CD14-positive monocyte (primary cell): ENCODE measurements at regions not wholly inside any gene's neighbourhood (a gene's known extent, or its start where the extent isn't known, plus 50 kb on each side); places are given as distances from the start of the nearest gene placed in this dataset.

ENCODE experiments used
- DNase-seq, 3 donors: peaks; one replicate each; pipeline ENCODE4 v3.0.0-alpha.2; 2011 to 2022
- H2AFZ ChIP-seq: 2 replicates; pipeline ENCODE4 v1.6.0; 2012; ENCODE audit warnings: mild to moderate bottlenecking, low read depth, low read length, inconsistent platforms; ENCODE audit not compliant: insufficient read depth, poor library complexity, severe bottlenecking
- H3K27ac ChIP-seq, 2 donors: 1 replicate in 1 of 2; 2 replicates in 1 of 2; pipeline ENCODE4 v1.5.1; 2012 to 2013; ENCODE audit warnings: low read length in 2 of 2, control low read depth in 1 of 2, inconsistent platforms in 1 of 2, low read depth in 1 of 2, mild to moderate bottlenecking in 1 of 2
- H3K27me3 ChIP-seq, 2 donors: one replicate each; pipeline versions ENCODE4 v1.6.0 to v1.6.1; 2011 to 2013; ENCODE audit warnings: low read length in 2 of 2; ENCODE audit not compliant: control insufficient read depth in 2 of 2, insufficient read depth in 2 of 2
- H3K36me3 ChIP-seq, 2 donors: replicated peaks in 1 of 2; 1 replicate in 1 of 2; 2 replicates in 1 of 2; pipeline versions ENCODE4 v1.5.1 to v1.6.1; 2012 to 2013; ENCODE audit warnings: low read length in 2 of 2, control low read depth in 1 of 2, inconsistent platforms in 1 of 2, mild to moderate bottlenecking in 1 of 2; ENCODE audit not compliant: insufficient read depth in 2 of 2, control insufficient read depth in 1 of 2
- H3K4me1 ChIP-seq, 2 donors: 1 replicate in 1 of 2; 2 replicates in 1 of 2; pipeline versions ENCODE4 v1.5.1 to v1.6.1; 2012 to 2013; ENCODE audit warnings: low read length in 2 of 2, control low read depth in 1 of 2, inconsistent platforms in 1 of 2, mild to moderate bottlenecking in 1 of 2, moderate library complexity in 1 of 2; ENCODE audit not compliant: insufficient read depth in 2 of 2, control insufficient read depth in 1 of 2
- H3K4me2 ChIP-seq: replicated peaks from 2 replicates; pipeline ENCODE3; 2012; ENCODE audit warnings: low read length, moderate library complexity, mild to moderate bottlenecking; ENCODE audit not compliant: poor library complexity, severe bottlenecking; ENCODE audit errors: extremely low read depth
- H3K4me3 ChIP-seq, 3 experiments: fragments of 200-600 bp in 1 of 3; sonication (generic) in 1 of 3; replicated peaks in 1 of 3; 1 replicate in 2 of 3; 2 replicates in 1 of 3; pipeline ENCODE4 v1.5.1; 2011 to 2013; ENCODE audit warnings: low read length in 3 of 3, mild to moderate bottlenecking in 3 of 3, control low read depth in 2 of 3, low read depth in 2 of 3, inconsistent platforms in 1 of 3, moderate library complexity in 1 of 3
- H3K79me2 ChIP-seq: 2 replicates; pipeline ENCODE4 v1.6.0; 2012; ENCODE audit warnings: mild to moderate bottlenecking, control low read depth, inconsistent platforms, low read length, moderate library complexity; ENCODE audit not compliant: insufficient read depth
- H3K9ac ChIP-seq: 2 replicates; pipeline ENCODE4 v1.6.0; 2017; ENCODE audit warnings: low read length, mild to moderate bottlenecking; ENCODE audit not compliant: insufficient read depth, poor library complexity, severe bottlenecking
- H3K9me3 ChIP-seq, 2 donors: replicated peaks in 1 of 2; 1 replicate in 1 of 2; 2 replicates in 1 of 2; pipeline versions ENCODE4 v1.5.1 to v1.6.1; 2012 to 2013; ENCODE audit warnings: low read length in 2 of 2, control low read depth in 1 of 2; ENCODE audit not compliant: control insufficient read depth in 1 of 2, insufficient read depth in 1 of 2
- H4K20me1 ChIP-seq: 2 replicates; pipeline ENCODE4 v1.6.0; 2012; ENCODE audit warnings: mild to moderate bottlenecking, low read length, control low read depth, moderate library complexity; ENCODE audit not compliant: insufficient read depth
- H3K27ac Mint-ChIP-seq, 7 donors: one replicate each; pipeline ENCODE4 v1.8.0; 2020; ENCODE audit warnings: mild to moderate bottlenecking in 7 of 7, mixed read lengths in 7 of 7, moderate library complexity in 6 of 7, inconsistent platforms in 2 of 7
- H3K27me3 Mint-ChIP-seq, 3 donors: one replicate each; pipeline ENCODE4 v1.8.0; 2021 to 2022; ENCODE audit warnings: low read depth in 3 of 3, mild to moderate bottlenecking in 3 of 3, mixed read lengths in 3 of 3, moderate library complexity in 3 of 3, inconsistent platforms in 1 of 3
- H3K36me3 Mint-ChIP-seq, 2 donors: one replicate each; pipeline ENCODE4 v1.8.0; 2020; ENCODE audit warnings: mixed read lengths in 2 of 2, inconsistent platforms in 1 of 2, mild to moderate bottlenecking in 1 of 2
- H3K4me1 Mint-ChIP-seq: one replicate; pipeline ENCODE4 v1.8.0; 2020; ENCODE audit warnings: mild to moderate bottlenecking, mixed read lengths
- H3K4me3 Mint-ChIP-seq, 2 donors: one replicate each; pipeline ENCODE4 v1.8.0; 2020; ENCODE audit warnings: mild to moderate bottlenecking in 2 of 2, mixed read lengths in 2 of 2, moderate library complexity in 1 of 2
- H3K9me3 Mint-ChIP-seq, 7 donors: one replicate each; pipeline ENCODE4 v1.8.0; 2020 to 2022; ENCODE audit warnings: mixed read lengths in 7 of 7, mild to moderate bottlenecking in 6 of 7, moderate library complexity in 6 of 7, inconsistent platforms in 2 of 7
- WGBS: methylation state at CpG from one replicate; pipeline ENCODE4 v1.1.5; 2013; ENCODE audit warnings: missing lambda C conversion rate; ENCODE audit not compliant: insufficient coverage; 5-methylcytosine and 5-hydroxymethylcytosine counted together
- intact Hi-C, 2 donors: fragments of 100-400 bp; cut with micrococcal nuclease; formaldehyde crosslinking; loops; one replicate each; pipeline versions ENCODE4 v1.15.0 to v1.15.1; 2023
- TF ChIP-seq, protein P1 (sequence below): fragments of 200-600 bp; IDR thresholded peaks from one replicate; pipeline ENCODE4 v1.8.0; 2022; ENCODE audit warnings: antibody characterized with exemption, mild to moderate bottlenecking

DNA sequence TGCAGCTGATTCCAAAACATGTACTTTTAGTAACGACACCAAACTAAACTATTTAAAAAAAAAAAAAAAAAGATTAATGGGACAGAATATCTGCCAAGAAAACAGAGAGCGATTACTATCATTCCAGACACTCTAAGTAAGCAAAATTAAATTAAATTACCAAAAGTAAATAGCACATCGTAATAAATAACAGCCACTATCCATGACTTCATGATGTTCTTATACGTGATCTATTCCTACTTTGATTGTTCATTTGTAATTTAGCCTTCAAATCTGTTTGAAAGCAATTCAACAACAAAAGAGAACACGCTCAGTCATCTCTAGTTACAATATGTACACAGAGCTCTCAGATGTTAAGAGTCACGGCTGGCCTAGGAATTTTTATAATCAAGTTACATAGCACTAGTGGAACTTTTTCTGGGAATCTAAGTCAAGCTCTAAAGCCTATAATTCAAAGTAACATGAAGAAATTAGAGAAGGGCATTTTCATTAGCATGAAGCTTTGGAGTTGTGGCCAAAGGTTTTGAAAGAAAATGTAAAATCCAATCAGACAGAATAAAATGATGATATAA is 241.7 kb upstream of the NEBL start:
- no peak for DNase-seq

DNA sequence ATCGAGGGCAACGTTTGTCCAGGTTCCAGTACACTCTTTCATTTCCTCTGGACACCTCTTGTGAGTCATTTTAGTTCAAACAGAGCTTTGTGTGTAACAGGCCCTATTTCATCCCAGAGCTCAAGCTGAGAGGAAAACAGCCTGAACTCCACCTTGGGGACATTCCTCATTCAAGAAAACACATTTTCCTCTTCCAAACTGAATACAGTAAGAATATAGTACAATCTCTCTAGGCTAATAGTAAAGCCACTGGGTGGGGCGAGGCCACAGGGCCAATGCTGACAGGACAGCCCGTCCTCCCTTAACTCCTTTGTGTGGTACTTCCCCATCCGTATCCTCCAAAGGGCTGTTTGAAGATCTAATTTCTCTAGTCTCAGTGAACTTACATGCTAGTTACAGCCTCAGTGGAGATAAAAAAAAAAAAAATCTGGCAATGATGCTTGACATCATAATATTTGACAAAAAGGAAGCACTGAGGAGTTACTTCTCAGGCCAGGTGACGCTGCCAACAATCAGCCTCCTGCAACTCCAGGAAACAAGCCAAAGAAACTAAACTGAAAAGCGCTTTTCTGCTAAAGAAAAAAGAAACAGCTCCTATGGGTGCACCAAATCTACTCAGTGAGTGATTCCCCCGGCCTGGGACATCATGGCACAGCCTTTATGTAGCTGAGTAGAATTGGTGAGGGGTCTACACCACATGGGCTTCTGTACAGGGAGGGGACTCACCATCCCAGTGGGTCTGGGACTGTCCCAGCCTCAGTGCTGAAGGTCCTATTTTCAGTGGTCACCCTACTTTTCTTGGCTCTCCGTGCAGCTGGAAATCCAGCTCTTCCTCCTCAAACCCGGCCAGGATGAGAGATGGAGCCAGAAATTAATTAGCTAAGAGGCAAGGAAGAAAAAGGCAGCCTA is 238.2 kb upstream of the NEBL start:
- TF ChIP-seq, protein P1, sequence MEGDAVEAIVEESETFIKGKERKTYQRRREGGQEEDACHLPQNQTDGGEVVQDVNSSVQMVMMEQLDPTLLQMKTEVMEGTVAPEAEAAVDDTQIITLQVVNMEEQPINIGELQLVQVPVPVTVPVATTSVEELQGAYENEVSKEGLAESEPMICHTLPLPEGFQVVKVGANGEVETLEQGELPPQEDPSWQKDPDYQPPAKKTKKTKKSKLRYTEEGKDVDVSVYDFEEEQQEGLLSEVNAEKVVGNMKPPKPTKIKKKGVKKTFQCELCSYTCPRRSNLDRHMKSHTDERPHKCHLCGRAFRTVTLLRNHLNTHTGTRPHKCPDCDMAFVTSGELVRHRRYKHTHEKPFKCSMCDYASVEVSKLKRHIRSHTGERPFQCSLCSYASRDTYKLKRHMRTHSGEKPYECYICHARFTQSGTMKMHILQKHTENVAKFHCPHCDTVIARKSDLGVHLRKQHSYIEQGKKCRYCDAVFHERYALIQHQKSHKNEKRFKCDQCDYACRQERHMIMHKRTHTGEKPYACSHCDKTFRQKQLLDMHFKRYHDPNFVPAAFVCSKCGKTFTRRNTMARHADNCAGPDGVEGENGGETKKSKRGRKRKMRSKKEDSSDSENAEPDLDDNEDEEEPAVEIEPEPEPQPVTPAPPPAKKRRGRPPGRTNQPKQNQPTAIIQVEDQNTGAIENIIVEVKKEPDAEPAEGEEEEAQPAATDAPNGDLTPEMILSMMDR = no peak
- Mint-ChIP-seq H3K4me3 (no peak overlapping the region), H3K36me3 (peaks cover 0 to 2% of the 10 kb centered on the region in 2 donors), H3K27ac (no peak overlapping the region), H3K4me1 (no peaks in the 10 kb centered on the region), H3K27me3 (peaks cover under 1 to 4% (median 1%) of the 10 kb centered on the region in 3 donors), H3K9me3 (peaks cover 0 to 17% (median 2%) of the 10 kb centered on the region in 7 donors)
- H3K27ac ChIP-seq = no peak overlapping the region
- no peak overlapping the region for H3K4me2 ChIP-seq
- no peaks in the 10 kb centered on the region for H3K9me3 ChIP-seq
- intact Hi-C loops = no loop called here
- no peaks in the 10 kb centered on the region for H3K4me1 ChIP-seq
- 91% methylated on average over 3 of the region's 10 CpGs for WGBS
- H3K4me3 ChIP-seq = no peak overlapping the region
- DNase-seq = no peak
- H3K36me3 ChIP-seq = no peaks in the 10 kb centered on the region
- H3K9ac ChIP-seq = no peak overlapping the region
- H3K79me2 ChIP-seq = no peaks in the 10 kb centered on the region
- H3K27me3 ChIP-seq = no peaks in the 10 kb centered on the region
- H4K20me1 ChIP-seq = no peaks in the 10 kb centered on the region
- no peak overlapping the region for H2AFZ ChIP-seq

More for the DNA sequence above, 241.7 kb upstream of the NEBL start:
- Histone ChIP-seq H3K4me3 (no peak overlapping the region), H3K9ac (no peak overlapping the region), H3K4me2 (no peak overlapping the region), H3K79me2 (no peaks in the 10 kb centered on the region), H3K4me1 (no peaks in the 10 kb centered on the region), H3K9me3 (no peaks in the 10 kb centered on the region), H3K36me3 (no peaks in the 10 kb centered on the region), H2AFZ (no peak overlapping the region), H3K27ac (no peak overlapping the region), H4K20me1 (no peaks in the 10 kb centered on the region), H3K27me3 (no peaks in the 10 kb centered on the region)
- peaks cover 0 to 2% of the 10 kb centered on the region in 2 donors for H3K36me3 Mint-ChIP-seq
- intact Hi-C loops = no loop called here
- H3K4me1 Mint-ChIP-seq = no peaks in the 10 kb centered on the region
- no peak overlapping the region for H3K27ac Mint-ChIP-seq
- TF ChIP-seq, protein P1 = no peak
- peaks cover 0 to 15% (median 2%) of the 10 kb centered on the region in 7 donors for H3K9me3 Mint-ChIP-seq
- H3K4me3 Mint-ChIP-seq = no peak overlapping the region
- H3K27me3 Mint-ChIP-seq = peaks cover 0 to 2% (median 0%) of the 10 kb centered on the region in 3 donors
- WGBS = 90% methylated on average over 2 of the region's 6 CpGs
